ENCODE measurements at regions not wholly inside any gene's neighbourhood (a gene's known extent, or its start where the extent isn't known, plus 50 kb on each side); places are given as distances from the start of the nearest gene placed in this dataset.

DNA sequence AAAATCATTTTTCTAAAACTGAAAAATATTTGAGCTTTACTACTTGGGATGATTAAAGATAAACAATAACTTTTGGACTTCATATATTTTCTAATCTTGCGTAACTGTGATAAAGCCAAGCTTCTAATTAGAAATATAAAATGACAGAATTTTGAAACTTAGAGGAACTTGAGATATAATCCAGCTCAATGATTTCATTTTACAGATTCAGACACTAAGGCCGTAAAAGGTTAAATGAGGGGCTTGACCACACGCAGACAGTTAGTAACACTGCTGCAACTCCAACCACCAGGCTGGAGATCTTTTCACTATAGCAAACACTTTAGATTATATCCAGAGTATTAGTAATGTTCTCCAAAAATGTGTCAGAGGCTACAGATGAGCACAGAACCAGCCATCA, 445.5 kb downstream of the ZEB2 start:
- H3K27ac ChIP-seq, result no peak overlapping the region
- TF ChIP-seq, protein P1, sequence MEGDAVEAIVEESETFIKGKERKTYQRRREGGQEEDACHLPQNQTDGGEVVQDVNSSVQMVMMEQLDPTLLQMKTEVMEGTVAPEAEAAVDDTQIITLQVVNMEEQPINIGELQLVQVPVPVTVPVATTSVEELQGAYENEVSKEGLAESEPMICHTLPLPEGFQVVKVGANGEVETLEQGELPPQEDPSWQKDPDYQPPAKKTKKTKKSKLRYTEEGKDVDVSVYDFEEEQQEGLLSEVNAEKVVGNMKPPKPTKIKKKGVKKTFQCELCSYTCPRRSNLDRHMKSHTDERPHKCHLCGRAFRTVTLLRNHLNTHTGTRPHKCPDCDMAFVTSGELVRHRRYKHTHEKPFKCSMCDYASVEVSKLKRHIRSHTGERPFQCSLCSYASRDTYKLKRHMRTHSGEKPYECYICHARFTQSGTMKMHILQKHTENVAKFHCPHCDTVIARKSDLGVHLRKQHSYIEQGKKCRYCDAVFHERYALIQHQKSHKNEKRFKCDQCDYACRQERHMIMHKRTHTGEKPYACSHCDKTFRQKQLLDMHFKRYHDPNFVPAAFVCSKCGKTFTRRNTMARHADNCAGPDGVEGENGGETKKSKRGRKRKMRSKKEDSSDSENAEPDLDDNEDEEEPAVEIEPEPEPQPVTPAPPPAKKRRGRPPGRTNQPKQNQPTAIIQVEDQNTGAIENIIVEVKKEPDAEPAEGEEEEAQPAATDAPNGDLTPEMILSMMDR (conservative IDR thresholded peaks at IDR 0.05), result no peak
- no peak for TF ChIP-seq ZFX (IDR thresholded peaks at IDR 0.05)

DNA sequence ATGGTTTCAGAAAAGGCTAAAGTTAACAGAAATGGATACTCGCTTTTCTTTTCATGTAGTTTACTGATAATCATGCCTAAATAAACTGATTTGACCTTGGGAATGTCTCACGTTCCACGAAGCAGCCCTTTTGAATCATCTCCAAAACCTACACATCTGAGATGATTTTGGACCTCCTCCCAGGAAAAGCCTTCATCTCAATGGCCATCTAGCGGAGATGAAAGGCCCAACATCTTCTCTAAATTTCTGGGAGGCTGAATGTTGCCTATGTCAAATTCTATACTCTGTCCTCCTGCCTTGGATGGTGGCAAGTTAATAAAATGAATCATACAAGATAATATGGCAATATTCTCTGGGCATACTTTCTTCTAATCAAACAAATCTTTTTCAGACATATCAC, 448.5 kb downstream of the ZEB2 start:
- H3K27ac ChIP-seq, result no peak overlapping the region
- no peak for TF ChIP-seq ZFX (IDR thresholded peaks at IDR 0.05)
- TF ChIP-seq, protein P1 (conservative IDR thresholded peaks at IDR 0.05), result peak; percentile 73

DNA sequence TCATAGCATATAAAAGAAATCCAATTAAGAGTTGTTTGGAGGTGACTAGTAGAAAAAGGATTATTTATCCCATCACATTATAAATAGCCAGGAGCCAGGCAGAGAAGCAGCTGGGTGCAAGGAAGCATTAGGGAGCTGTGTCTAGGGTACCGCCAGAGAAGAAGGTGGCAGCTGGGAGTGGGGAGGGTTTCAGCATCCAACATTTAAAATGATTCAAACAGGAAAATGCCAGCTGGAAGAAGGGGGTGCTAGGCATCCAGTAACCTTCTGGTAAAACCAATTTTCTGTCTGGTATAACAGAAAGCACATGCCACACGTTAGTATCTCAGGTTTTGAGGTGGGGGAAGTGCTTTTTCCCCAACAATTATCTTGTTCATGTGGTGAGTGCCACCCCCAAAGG, 452.4 kb downstream of the ZEB2 start:
- no peak overlapping the region for H3K27ac ChIP-seq
- TF ChIP-seq, protein P1 (conservative IDR thresholded peaks at IDR 0.05), result no peak
- no peak for TF ChIP-seq ZFX (IDR thresholded peaks at IDR 0.05)

DNA sequence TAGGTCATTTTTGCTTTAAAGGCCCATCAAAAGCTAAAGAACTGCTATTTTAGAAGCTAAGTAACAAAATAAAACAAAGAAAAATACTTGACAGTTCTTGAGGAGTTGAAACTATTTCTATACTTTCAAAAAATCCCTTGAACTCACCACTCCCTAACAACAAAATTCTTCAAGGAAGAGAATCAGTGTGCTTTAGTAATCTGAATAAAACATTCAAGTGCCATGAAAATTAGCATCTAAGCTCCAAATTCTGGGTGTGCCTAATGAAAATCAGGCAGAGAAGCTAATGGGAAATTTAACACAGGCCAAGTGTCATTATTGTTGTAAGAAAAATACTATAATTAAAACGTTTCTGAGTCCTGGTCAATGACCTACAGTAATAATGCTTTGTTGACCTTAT, 456.3 kb downstream of the ZEB2 start:
- no peak overlapping the region for H3K27ac ChIP-seq
- no peak for TF ChIP-seq ZFX (IDR thresholded peaks at IDR 0.05)
- TF ChIP-seq, protein P1 (conservative IDR thresholded peaks at IDR 0.05), result no peak

DNA sequence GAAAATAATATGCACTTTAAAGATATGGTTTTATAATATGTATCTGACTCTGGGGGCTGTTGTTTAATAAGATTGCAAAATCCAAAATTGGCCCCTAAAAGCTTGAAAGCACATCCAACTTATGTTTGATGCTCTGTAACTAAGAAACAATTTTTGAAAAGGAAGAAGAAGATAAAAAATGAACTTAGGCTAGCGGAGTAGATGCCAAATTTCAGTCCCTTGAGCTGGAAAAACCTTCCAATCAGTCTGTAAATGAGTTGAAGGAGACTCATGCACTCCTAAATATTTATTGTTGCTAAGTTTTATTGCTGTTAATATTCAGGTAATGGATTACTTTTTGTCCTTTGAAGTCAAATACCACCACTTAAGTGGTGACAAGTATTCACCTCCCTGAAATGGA, 465.0 kb downstream of the ZEB2 start:
- no peak for TF ChIP-seq ZFX (IDR thresholded peaks at IDR 0.05)
- TF ChIP-seq, protein P1 (conservative IDR thresholded peaks at IDR 0.05), result no peak
- H3K27ac ChIP-seq, result no peak overlapping the region

DNA sequence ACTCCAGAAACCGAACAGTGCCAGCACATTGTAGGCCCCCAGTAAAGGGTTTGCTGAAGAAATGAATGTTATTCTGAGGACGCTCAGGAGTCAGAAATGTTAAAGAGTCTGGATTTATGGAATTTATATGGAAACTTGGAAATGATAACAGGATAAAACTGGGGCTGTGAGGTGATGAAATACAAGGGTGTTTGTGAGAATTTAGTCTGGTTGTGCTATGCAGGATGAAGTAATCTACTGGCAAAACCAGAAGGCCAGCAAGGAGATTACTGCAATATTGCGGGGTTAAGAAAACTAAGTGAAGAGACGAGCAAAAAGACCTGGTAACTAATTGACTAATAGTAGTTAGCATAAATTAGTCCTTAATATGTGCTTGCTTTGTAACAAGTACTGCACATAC, 467.8 kb downstream of the ZEB2 start:
- TF ChIP-seq, protein P1 (conservative IDR thresholded peaks at IDR 0.05), result no peak
- no peak for TF ChIP-seq ZFX (IDR thresholded peaks at IDR 0.05)
- no peak overlapping the region for H3K27ac ChIP-seq

DNA sequence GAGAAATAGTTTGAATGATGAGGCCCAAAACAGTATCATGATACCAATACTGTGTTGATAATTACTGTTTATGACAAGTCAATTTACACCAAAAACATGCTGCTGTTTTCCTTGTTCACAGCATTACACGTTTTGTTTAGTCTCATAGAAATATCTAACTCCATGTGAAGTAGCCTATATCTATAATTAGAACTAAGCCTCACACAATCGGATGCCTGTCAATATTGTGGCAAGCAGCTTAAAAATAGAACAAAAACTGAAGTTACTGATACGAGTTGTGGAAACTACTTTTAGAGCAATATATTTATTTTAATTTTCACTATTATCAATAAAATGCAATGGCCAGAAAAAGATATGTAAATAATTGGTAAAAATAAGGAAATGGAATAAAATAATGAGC, 470.8 kb downstream of the ZEB2 start:
- no peak for TF ChIP-seq ZFX (IDR thresholded peaks at IDR 0.05)
- TF ChIP-seq, protein P1 (conservative IDR thresholded peaks at IDR 0.05), result no peak
- H3K27ac ChIP-seq, result no peak overlapping the region

Data from C4-2B (cell line).